ENCODE measurements at regions not wholly inside any gene's neighbourhood (a gene's known extent, or its start where the extent isn't known, plus 50 kb on each side); places are given as distances from the start of the nearest gene placed in this dataset.
A peak's percentile ranks its signal among the peaks of the same experiment; 100 is the strongest.

DNA sequence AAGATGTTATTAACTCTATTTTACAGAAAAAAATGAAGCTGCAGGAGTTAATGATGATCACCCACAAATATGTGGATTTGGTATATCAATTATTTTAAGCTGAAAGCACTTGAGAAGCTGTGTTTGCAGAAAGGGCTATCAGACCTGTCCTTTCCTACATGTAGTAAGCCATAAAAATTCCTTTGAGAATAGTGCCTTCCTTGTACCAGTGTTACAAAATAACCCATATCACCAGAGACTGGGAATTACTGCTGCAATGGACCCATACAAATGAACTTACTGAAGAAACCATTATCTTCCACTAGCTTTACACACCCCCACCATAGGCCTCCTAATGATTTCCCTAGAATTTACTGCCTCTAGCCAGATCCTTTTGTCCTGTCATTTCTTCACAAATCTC is 99.2 kb upstream of the ZRANB2 start:
- no peak for TF ChIP-seq CTCF (IDR thresholded peaks at IDR 0.05)

DNA sequence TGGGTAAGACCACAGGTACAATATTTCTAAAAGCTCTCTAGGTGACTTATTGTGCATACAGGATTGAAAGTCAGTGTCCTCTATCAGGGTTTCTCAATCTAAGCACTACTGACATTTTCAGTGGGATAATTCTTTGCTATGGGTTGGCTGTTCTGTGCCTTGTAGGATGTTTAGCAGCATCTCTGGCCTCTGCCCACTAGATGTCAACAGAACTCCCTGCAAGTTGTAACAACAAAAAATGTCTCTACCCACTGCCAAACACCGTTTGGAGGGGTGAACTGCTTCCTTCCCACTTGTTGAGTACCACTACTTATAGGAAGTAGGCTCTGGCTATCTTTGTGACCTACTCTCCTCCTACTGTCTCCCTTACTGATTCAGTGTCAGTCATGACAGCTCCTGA is 90.1 kb upstream of the ZRANB2 start:
- TF ChIP-seq CTCF (IDR thresholded peaks at IDR 0.05): 0 out of 2 replicates have a peak, but pooled peaks have one; percentile 8

GRCh38 chr1:71167505-71167904 is 86.7 kb upstream of the ZRANB2 start:
- TF ChIP-seq CTCF (IDR thresholded peaks at IDR 0.05): no peak

DNA sequence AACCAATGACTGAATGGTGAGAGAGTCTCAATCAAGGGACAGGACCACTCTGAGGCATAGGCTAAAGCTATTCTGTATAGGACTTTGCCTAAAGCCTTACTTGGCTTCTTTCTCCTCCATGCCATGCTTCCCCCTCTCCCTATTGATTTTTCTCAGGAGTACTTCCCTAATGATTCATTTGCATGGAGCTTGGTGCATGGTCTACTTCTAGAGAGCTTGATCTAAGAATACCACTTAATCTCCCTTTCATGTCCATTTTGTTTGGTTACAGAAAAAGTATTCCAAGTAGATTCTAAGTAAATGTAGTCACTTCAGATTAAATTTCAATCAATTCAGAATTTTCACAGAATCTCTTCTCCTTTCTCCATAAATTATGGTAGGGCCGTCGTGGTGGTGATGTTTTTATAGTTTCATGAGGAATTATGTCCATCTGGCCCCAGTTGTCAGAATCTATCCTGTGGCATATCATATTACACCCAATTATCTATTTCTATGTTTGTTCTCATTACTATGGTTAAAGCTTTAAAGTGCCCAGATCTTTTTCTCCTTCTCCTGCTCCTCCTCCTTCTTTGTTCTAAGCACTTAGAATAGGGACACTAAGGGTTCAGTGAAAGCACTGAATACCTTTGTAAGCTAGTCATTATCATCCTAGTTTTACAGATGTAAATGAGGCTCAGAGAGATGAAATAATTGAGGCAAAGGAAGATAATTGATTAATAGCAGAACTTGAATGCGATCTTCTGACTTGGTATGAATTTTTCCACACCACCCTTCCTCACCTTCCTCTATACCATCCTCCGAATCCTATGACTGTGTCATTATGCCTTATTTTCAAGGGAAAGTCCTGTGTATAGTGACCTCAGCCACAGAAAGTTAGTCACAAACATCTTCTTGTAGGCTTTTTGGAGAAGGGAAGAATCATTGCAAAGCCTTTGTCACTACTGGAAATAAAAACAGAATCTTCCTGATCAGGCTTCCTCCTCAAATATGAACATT is 85.6 kb upstream of the ZRANB2 start:
- TF ChIP-seq CTCF (IDR thresholded peaks at IDR 0.05): no peak

DNA sequence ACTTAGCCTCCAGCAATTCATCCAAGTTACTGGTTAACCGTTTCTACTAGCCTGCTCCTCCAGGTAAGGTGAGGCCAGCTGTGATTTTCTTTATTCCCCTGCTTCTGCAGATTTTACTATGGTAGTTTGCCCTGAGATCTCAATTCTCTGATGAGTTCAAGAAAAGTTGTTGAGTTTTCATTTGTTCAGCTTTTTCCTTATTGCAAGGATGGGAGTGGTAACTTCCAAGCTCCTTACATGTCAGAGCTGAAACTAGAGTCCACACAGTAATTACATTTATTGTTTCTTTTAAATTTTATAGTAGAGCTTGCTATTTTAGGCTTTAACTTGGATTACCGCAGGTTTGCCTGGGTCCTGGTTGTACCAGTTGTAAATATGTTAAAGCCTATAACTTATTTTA is 76.9 kb upstream of the ZRANB2 start:
- no peak for TF ChIP-seq CTCF (IDR thresholded peaks at IDR 0.05)

DNA sequence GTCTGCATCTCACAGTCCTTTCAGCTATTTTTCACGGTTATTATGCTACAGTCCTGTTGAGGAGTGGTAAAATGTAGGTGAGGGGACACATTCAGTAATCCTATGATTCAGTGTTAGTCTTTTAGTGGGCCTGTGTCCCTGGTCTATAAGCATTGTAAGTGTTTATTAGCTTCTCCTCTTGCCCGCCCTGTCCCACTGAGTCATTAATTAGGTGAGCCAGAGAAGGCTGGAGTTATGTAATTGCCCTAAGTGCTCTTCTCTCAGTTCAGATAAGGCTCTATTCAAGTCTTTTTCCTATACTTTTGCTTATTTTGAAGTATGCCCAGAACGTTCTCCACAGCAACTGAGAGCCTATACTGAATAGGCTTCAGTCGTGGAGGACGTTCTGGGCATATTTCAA is 76.3 kb upstream of the ZRANB2 start:
- no peak for TF ChIP-seq CTCF (IDR thresholded peaks at IDR 0.05)

DNA sequence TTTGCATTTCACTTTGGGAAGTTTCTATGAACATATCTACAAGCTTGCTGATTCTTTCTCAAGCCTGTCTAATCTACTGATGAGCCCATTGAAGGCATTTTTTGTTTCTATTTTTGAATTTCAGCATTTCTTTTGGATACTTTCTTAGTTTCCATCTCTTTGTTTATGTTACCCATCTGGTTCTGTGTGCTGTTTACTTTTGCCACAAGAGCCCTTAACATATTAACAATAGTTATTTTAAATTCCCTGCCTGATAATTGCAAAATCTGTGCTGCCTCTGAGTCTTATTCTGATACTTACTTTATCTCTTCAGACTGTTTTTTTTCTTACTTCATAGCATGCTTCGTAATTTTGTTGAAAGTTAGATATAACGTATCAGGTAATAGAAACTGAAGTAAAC is 75.8 kb upstream of the ZRANB2 start:
- no peak for TF ChIP-seq CTCF (IDR thresholded peaks at IDR 0.05)
